Prostate gland (tissue), 2 donors: ENCODE measurements at regions not wholly inside any gene's neighbourhood (a gene's known extent, or its start where the extent isn't known, plus 50 kb on each side); places are given as distances from the start of the nearest gene placed in this dataset.

ENCODE experiments used
- DNase-seq: peaks from one replicate; pipeline ENCODE4 v3.0.0-alpha.2; 2019; ENCODE audit warnings: low spot score
- H3K27ac ChIP-seq, 2 donors: fragments of 200-600 bp; sonication (generic); 2 replicates each; pipeline ENCODE4 v1.5.1; 2017 to 2019
- H3K27me3 ChIP-seq: fragments of 200-600 bp; sonication (generic); replicated peaks from 2 replicates; pipeline ENCODE4 v1.5.1; 2019; ENCODE audit not compliant: insufficient read depth
- H3K36me3 ChIP-seq, 2 donors: fragments of 200-600 bp; sonication (generic); 1 replicate in 1 of 2; 2 replicates in 1 of 2; pipeline versions ENCODE4 v1.5.1 to v1.8.1; 2017 to 2019
- H3K4me1 ChIP-seq: fragments of 200-600 bp; sonication (generic); replicated peaks from 2 replicates; pipeline ENCODE4 v1.5.1; 2019
- H3K4me3 ChIP-seq, 2 donors: fragments of 200-600 bp; sonication (generic); 2 replicates each; pipeline ENCODE4 v1.5.1; 2017 to 2019
- H3K9me3 ChIP-seq: fragments of 200-600 bp; sonication (generic); 2 replicates; pipeline ENCODE4 v1.5.1; 2017
- CTCF ChIP-seq, 4 experiments: fragments of 200-600 bp in 2 of 4; fragments of 450-650 bp in 2 of 4; sonication (generic) in 2 of 4; IDR thresholded peaks; 1 replicate in 3 of 4; 2 replicates in 1 of 4; pipeline ENCODE4 v1.5.1; 2016 to 2019; ENCODE audit warnings: antibody characterized with exemption in 4 of 4, mild to moderate bottlenecking in 2 of 4, moderate library complexity in 2 of 4
- POLR2A ChIP-seq: fragments of 450-650 bp; IDR thresholded peaks from one replicate; pipeline ENCODE4 v1.6.1; 2016; ENCODE audit warnings: antibody characterized with exemption, mild to moderate bottlenecking
- POLR2AphosphoS5 ChIP-seq: sonication (generic); formaldehyde crosslinking; IDR thresholded peaks from one replicate; pipeline ENCODE4 v1.6.1; 2017; ENCODE audit warnings: antibody characterized with exemption
- WGBS: methylation state at CpG from one replicate; pipeline ENCODE4 v1.1.5; 2018; 5-methylcytosine and 5-hydroxymethylcytosine counted together
- intact Hi-C: fragments of 100-400 bp; cut with DNase I; formaldehyde crosslinking; loops from one replicate; pipeline ENCODE4 v1.14.2; 2022

DNA sequence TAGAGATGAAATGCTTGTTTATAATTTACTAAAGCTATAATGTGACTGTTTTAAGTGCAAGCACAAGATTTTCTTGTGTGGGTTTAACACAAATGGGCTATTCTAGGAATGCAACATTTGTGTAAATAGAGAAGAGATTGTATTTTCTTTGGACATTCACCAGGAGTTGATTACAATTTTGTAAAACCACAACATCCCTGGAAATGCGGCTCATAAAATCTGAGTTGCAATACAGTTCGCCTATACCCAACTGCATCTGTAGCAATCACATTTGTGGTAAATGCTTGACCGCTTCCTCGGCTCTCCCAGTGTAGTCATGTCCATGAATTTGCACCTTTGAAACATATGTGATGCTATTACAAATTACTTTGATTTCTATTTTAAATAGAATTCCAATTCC is 348.7 kb upstream of the CDH20 start:
- 78% methylated on average over 4 of the region's 4 CpGs for WGBS
- intact Hi-C loops, result no loop called here

GRCh38 chr18:60987963-60988362 is 345.3 kb upstream of the CDH20 start:
- DNase-seq, result no peak
- H3K4me3 ChIP-seq, result no peak overlapping the region
- H3K27ac ChIP-seq, result no peak overlapping the region
- intact Hi-C loops, result no loop called here
- TF ChIP-seq POLR2AphosphoS5 (no peak), POLR2A (no peak), CTCF (IDR thresholded peaks at IDR 0.05) (no peak)
- WGBS, result 69% methylated on average over 1 of the region's 1 CpG
- H3K4me1 ChIP-seq, result no peaks in the 10 kb centered on the region
- H3K27me3 ChIP-seq, result no peaks in the 10 kb centered on the region
- no peaks in the 10 kb centered on the region for H3K36me3 ChIP-seq
- no peaks in the 10 kb centered on the region for H3K9me3 ChIP-seq

More for the DNA sequence above, 348.7 kb upstream of the CDH20 start:
- Histone ChIP-seq H3K36me3 (no peaks in the 10 kb centered on the region), H3K4me1 (no peaks in the 10 kb centered on the region), H3K9me3 (no peaks in the 10 kb centered on the region), H3K4me3 (no peak overlapping the region), H3K27me3 (no peaks in the 10 kb centered on the region), H3K27ac (no peak overlapping the region)
- no peak for DNase-seq
- no peak for TF ChIP-seq POLR2A
- TF ChIP-seq CTCF (IDR thresholded peaks at IDR 0.05), result no peak
- TF ChIP-seq POLR2AphosphoS5, result no peak

- no peak for DNase-seq
- no peak overlapping the region for H3K27ac ChIP-seq
- TF ChIP-seq POLR2A (no peak), CTCF (IDR thresholded peaks at IDR 0.05) (no peak), POLR2AphosphoS5 (no peak)
- no peaks in the 10 kb centered on the region for H3K27me3 ChIP-seq
- no peaks in the 10 kb centered on the region for H3K4me1 ChIP-seq
- H3K4me3 ChIP-seq, result no peak overlapping the region
- H3K36me3 ChIP-seq, result no peaks in the 10 kb centered on the region
- no peaks in the 10 kb centered on the region for H3K9me3 ChIP-seq
- 63% methylated on average over 1 of the region's 1 CpG for WGBS
- intact Hi-C loops, result no loop called here
Measured at GRCh38 chr18:60996326-60996725, 336.9 kb upstream of the CDH20 start.

DNA sequence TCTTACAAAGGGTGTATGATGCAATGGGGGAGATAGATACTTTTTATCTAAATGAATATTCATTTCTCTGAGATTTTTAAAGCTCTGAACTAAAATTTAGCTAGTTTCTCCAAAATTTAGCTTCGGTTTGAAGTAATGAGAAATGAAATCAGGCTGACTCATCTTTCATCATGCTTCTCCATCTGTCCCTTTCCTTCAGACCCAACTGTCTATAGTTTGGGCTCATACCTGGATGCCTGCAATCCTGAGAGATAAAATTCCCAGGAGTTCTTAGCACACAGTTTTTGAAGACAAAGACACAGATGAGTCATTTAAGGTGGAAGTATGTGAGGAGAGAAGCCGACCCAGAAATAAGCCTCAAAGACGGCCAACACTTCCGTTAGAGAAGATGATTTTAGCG is 336.4 kb upstream of the CDH20 start:
- no peak overlapping the region for H3K4me3 ChIP-seq
- no peaks in the 10 kb centered on the region for H3K36me3 ChIP-seq
- H3K27me3 ChIP-seq, result no peaks in the 10 kb centered on the region
- H3K9me3 ChIP-seq, result no peaks in the 10 kb centered on the region
- intact Hi-C loops, result no loop called here
- DNase-seq, result no peak
- H3K4me1 ChIP-seq, result no peaks in the 10 kb centered on the region
- no peak for TF ChIP-seq CTCF (IDR thresholded peaks at IDR 0.05)
- no peak for TF ChIP-seq POLR2AphosphoS5
- TF ChIP-seq POLR2A, result no peak
- WGBS, result 86% methylated on average over 5 of the region's 5 CpGs
- no peak overlapping the region for H3K27ac ChIP-seq

DNA sequence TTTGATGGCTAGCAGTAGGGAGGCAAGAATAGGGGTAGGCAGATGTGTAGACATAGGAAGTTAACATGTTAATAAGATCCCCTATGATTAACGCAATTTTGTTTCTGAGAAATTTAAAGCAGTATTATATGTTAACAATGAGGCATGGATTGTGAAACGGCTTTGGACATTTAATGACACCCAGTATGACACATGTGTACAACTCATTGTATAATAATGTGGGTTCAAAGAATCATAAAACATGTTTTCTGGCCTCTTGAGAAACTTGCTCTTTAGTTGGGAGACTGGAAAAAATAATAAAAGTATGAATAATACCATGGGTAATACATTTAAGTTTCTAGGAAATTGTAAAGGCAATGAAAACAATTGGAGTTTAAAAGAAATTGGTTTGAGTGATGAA is 332.1 kb upstream of the CDH20 start:
- Histone ChIP-seq H3K27ac (no peak overlapping the region), H3K9me3 (no peaks in the 10 kb centered on the region), H3K36me3 (no peaks in the 10 kb centered on the region), H3K27me3 (no peaks in the 10 kb centered on the region), H3K4me3 (no peak overlapping the region), H3K4me1 (no peaks in the 10 kb centered on the region)
- 84% methylated on average over 2 of the region's 2 CpGs for WGBS
- no peak for DNase-seq
- intact Hi-C loops, result no loop called here
- TF ChIP-seq CTCF (IDR thresholded peaks at IDR 0.05) (no peak), POLR2AphosphoS5 (no peak), POLR2A (no peak)
